HCT116 (cell line): ENCODE measurements at regions not wholly inside any gene's neighbourhood (a gene's known extent, or its start where the extent isn't known, plus 50 kb on each side); places are given as distances from the start of the nearest gene placed in this dataset.

Experiments used
- ATAC-seq: fragments of 200-7000 bp; cut with Tn5 transposase; 2 replicates; pipeline ENCODE4 v1.9.1; 2020; ENCODE audit warnings: mild to moderate bottlenecking, moderate library complexity
- BruUV-seq: library from RNA; stranded (reverse); fragments of 400-500 nt; replicated peaks from 2 replicates; lab custom pipeline; 2021; lab: Mats Ljungman, UMichigan
- CTCF ChIA-PET: fragments of 300-600 bp; sonication (Branson Sonifier 250); formaldehyde crosslinking; loops from one replicate; lab custom pipeline; 2021; ENCODE audit warnings: antibody characterized with exemption; lab: Charles Lee
- POLR2A ChIA-PET: fragments of 300-600, 350-600 bp; sonication (Branson Sonifier 250); formaldehyde crosslinking; loops from one replicate; lab custom pipeline; 2021; ENCODE audit warnings: antibody characterized with exemption; lab: Charles Lee
- RAD21 ChIA-PET, 2 experiments: fragments of 300-600 bp; sonication (Branson Sonifier 250); formaldehyde crosslinking; loops; one replicate each; lab custom pipeline; 2023; ENCODE audit warnings: low total read pairs in 2 of 2; ENCODE audit not compliant: uncharacterized antibody in 2 of 2, unreplicated experiment in 2 of 2, low non-redundant PET in 1 of 2; lab: Charles Lee
- DNase-seq: peaks from one replicate; pipeline ENCODE4 v3.0.0-alpha.2; 2010; ENCODE audit warnings: low read depth, low spot score
- H2AFZ ChIP-seq: fragments of 200-600 bp; shearing (Covaris generic), sonication (generic); 2 replicates; pipeline ENCODE4 v1.6.1; 2017; ENCODE audit warnings: low read depth, mixed run types, mixed read lengths, antibody characterized with exemption, low read length; ENCODE audit not compliant: poor library complexity, severe bottlenecking
- H3K27ac ChIP-seq: 2 replicates; pipeline ENCODE4 v1.5.1; 2012; ENCODE audit warnings: low read depth, low read length
- H3K27me3 ChIP-seq: fragments of 200-600 bp; sonication (generic); 2 replicates; pipeline ENCODE4 v1.6.1; 2016; ENCODE audit warnings: mixed run types, low read length, mixed read lengths; ENCODE audit not compliant: insufficient read depth
- H3K36me3 ChIP-seq, 2 experiments: fragments of 200-500 bp in 1 of 2; fragments of 200-600 bp in 1 of 2; sonication (Bioruptor generic) in 1 of 2; sonication (generic) in 1 of 2; 2 replicates each; pipeline versions ENCODE4 v1.5.1 to v1.6.1; 2014 to 2016; ENCODE audit warnings: low read length in 2 of 2, inconsistent platforms in 1 of 2, mixed read lengths in 1 of 2, mixed run types in 1 of 2; ENCODE audit not compliant: insufficient read depth in 2 of 2, control insufficient read depth in 1 of 2
- H3K4me1 ChIP-seq, 2 experiments: fragments of 200-600 bp in 1 of 2; sonication (generic) in 1 of 2; 2 replicates each; pipeline versions ENCODE4 v1.5.1 to v1.6.1; 2012 to 2017; ENCODE audit warnings: low read length in 2 of 2, inconsistent platforms in 1 of 2, mild to moderate bottlenecking in 1 of 2, mixed read lengths in 1 of 2, mixed run types in 1 of 2, moderate library complexity in 1 of 2; ENCODE audit not compliant: insufficient read depth in 2 of 2, control insufficient read depth in 1 of 2
- H3K4me2 ChIP-seq: fragments of 200-600 bp; sonication (generic); 2 replicates; pipeline ENCODE4 v1.6.1; 2017; ENCODE audit warnings: mixed run types, low read length, mixed read lengths
- H3K4me3 ChIP-seq, 2 experiments: fragments of 200-600 bp in 1 of 2; sonication (generic) in 1 of 2; replicated peaks in 1 of 2; 2 replicates each; pipeline ENCODE4 v1.5.1; 2011 to 2016; ENCODE audit warnings: low read length in 2 of 2, control low read depth in 1 of 2, low read depth in 1 of 2, mild to moderate bottlenecking in 1 of 2, mixed read lengths in 1 of 2, mixed run types in 1 of 2
- H3K79me2 ChIP-seq: fragments of 200-600 bp; sonication (generic); 2 replicates; pipeline ENCODE4 v1.6.1; 2017; ENCODE audit warnings: mild to moderate bottlenecking, mixed run types, low read length, moderate library complexity, mixed read lengths; ENCODE audit not compliant: insufficient read depth
- H3K9ac ChIP-seq: fragments of 200-600 bp; sonication (generic); 2 replicates; pipeline ENCODE4 v1.6.1; 2016; ENCODE audit warnings: low read length, mixed read lengths
- H3K9me2 ChIP-seq: fragments of 200-600 bp; sonication (generic), shearing (Covaris generic); 2 replicates; pipeline ENCODE4 v1.6.1; 2017; ENCODE audit warnings: mixed run types, mild to moderate bottlenecking, moderate library complexity; ENCODE audit not compliant: insufficient read depth
- H3K9me3 ChIP-seq, 2 experiments: fragments of 200-500 bp in 1 of 2; fragments of 200-600 bp in 1 of 2; sonication (Bioruptor generic) in 1 of 2; sonication (generic) in 1 of 2; 2 replicates each; pipeline ENCODE4 v1.6.1; 2014 to 2017; ENCODE audit warnings: low read length in 2 of 2, mixed read lengths in 2 of 2, inconsistent platforms in 1 of 2, low read depth in 1 of 2, mild to moderate bottlenecking in 1 of 2, mixed run types in 1 of 2, moderate library complexity in 1 of 2; ENCODE audit not compliant: control insufficient read depth in 1 of 2, insufficient read depth in 1 of 2
- H4K20me1 ChIP-seq: fragments of 200-600 bp; sonication (generic), shearing (Covaris generic); 2 replicates; pipeline ENCODE4 v1.6.1; 2017; ENCODE audit warnings: mixed run types, mild to moderate bottlenecking, moderate library complexity; ENCODE audit not compliant: insufficient read depth
- CEBPB ChIP-seq: IDR thresholded peaks from 2 replicates; pipeline ENCODE4 v1.6.1; 2012; ENCODE audit warnings: low read depth
- CTCF ChIP-seq, 3 experiments: fragments of 200-600 bp in 1 of 3; sonication (generic) in 1 of 3; IDR thresholded peaks in 2 of 3; conservative IDR thresholded peaks in 1 of 3; 2 replicates each; pipeline ENCODE4 v1.5.1; 2012 to 2017; ENCODE audit warnings: low read depth in 2 of 3, low read length in 2 of 3, antibody characterized with exemption in 1 of 3, borderline replicate concordance in 1 of 3, control low read depth in 1 of 3, mild to moderate bottlenecking in 1 of 3, mixed read lengths in 1 of 3, mixed run types in 1 of 3, moderate library complexity in 1 of 3; ENCODE audit not compliant: insufficient read depth in 1 of 3
- EGR1 ChIP-seq: IDR thresholded peaks from 2 replicates; pipeline ENCODE4 v1.6.1; 2012; ENCODE audit warnings: low read depth
- ELF1 ChIP-seq: IDR thresholded peaks from 2 replicates; pipeline ENCODE4 v1.6.1; 2012; ENCODE audit warnings: low read depth, borderline replicate concordance
- EZH2 ChIP-seq: fragments of 200-600 bp; sonication (generic); IDR thresholded peaks from 2 replicates; pipeline ENCODE4 v1.6.1; 2017; ENCODE audit warnings: antibody characterized with exemption, mixed run types
- EZH2phosphoT487 ChIP-seq: fragments of 200-600 bp; IDR thresholded peaks from 2 replicates; pipeline ENCODE4 v1.6.1; 2018; ENCODE audit warnings: antibody characterized with exemption, borderline replicate concordance
- JUND ChIP-seq: IDR thresholded peaks from 2 replicates; pipeline ENCODE4 v1.6.1; 2012
- MAX ChIP-seq: IDR thresholded peaks from 2 replicates; pipeline ENCODE4 v1.6.1; 2012
- POLR2A ChIP-seq: IDR thresholded peaks from 2 replicates; pipeline ENCODE4 v1.7.0; 2011; ENCODE audit warnings: borderline replicate concordance; ENCODE audit not compliant: insufficient read depth, insufficient read length; ENCODE audit errors: extremely low read depth
- POLR2AphosphoS5 ChIP-seq: IDR thresholded peaks from 2 replicates; pipeline ENCODE4 v1.6.1; 2011; ENCODE audit warnings: mild to moderate bottlenecking, low read depth, low read length, moderate library complexity
- RAD21 ChIP-seq: IDR thresholded peaks from 2 replicates; pipeline ENCODE4 v1.6.1; 2012; ENCODE audit warnings: low read depth, mild to moderate bottlenecking
- REST ChIP-seq: IDR thresholded peaks from 2 replicates; pipeline ENCODE4 v1.6.1; 2012; ENCODE audit warnings: low read depth
- SIN3A ChIP-seq: IDR thresholded peaks from 2 replicates; pipeline ENCODE4 v1.6.1; 2012; ENCODE audit warnings: low read depth
- SP1 ChIP-seq: IDR thresholded peaks from 2 replicates; pipeline ENCODE4 v1.6.1; 2012; ENCODE audit warnings: low read depth
- SRF ChIP-seq: IDR thresholded peaks from 2 replicates; pipeline ENCODE4 v1.6.1; 2012; ENCODE audit warnings: low read depth
- TCF7L2 ChIP-seq: IDR thresholded peaks from 2 replicates; pipeline ENCODE4 v1.7.0; 2011; ENCODE audit warnings: borderline replicate concordance, inconsistent platforms; ENCODE audit not compliant: insufficient read depth, insufficient read length; ENCODE audit errors: extremely low read depth
- ZBTB33 ChIP-seq: IDR thresholded peaks from 2 replicates; pipeline ENCODE4 v1.6.1; 2011; ENCODE audit warnings: mild to moderate bottlenecking, low read length, moderate library complexity; ENCODE audit not compliant: insufficient replicate concordance; ENCODE audit errors: extremely low read depth
- ZNF274 ChIP-seq: fragments of 200-500 bp; sonication (Bioruptor generic); IDR thresholded peaks from 2 replicates; pipeline ENCODE4 v1.6.1; 2014; ENCODE audit warnings: mild to moderate bottlenecking, low read depth, low read length, inconsistent platforms
- intact Hi-C: fragments of 100-400 bp; cut with micrococcal nuclease; formaldehyde crosslinking; loops from 2 replicates; pipeline ENCODE4 v1.10.0; 2022

GRCh38 chr13:58960888-58961287, 1202.8 kb downstream of the DIAPH3 start:
- no peak overlapping the region for H3K27ac ChIP-seq
- no TSS peak for BruUV-seq
- intact Hi-C loops, result no loop called here
- ChIA-PET POLR2A (no interaction called here), CTCF (no interaction called here), RAD21 (no interaction called here)
- H4K20me1 ChIP-seq, result no peaks in the 10 kb centered on the region
- no peak overlapping the region for H3K4me3 ChIP-seq
- no peaks in the 10 kb centered on the region for H3K27me3 ChIP-seq
- H3K4me2 ChIP-seq, result no peak overlapping the region
- no peak overlapping the region for H3K9ac ChIP-seq
- ATAC-seq (no peak), DNase-seq (no peak)
- no peaks in the 10 kb centered on the region for H3K36me3 ChIP-seq
- no peak for TF ChIP-seq EZH2phosphoT487
- TF ChIP-seq SRF, result no peak
- TF ChIP-seq REST, result no peak
- no peak for TF ChIP-seq MAX
- no peak for TF ChIP-seq SP1
- TF ChIP-seq SIN3A, result no peak
- TF ChIP-seq POLR2AphosphoS5, result no peak
- no peak for TF ChIP-seq ELF1
- no peak for TF ChIP-seq RAD21
- TF ChIP-seq ZBTB33, result no peak
- TF ChIP-seq ZNF274, result no peak
- no peak for TF ChIP-seq CEBPB
- no peak for TF ChIP-seq POLR2A
- no peak for TF ChIP-seq CTCF (IDR thresholded peaks at IDR 0.05 in 2 of 3, conservative IDR thresholded peaks at IDR 0.05 in 1 of 3; ENCODE audit: borderline replicate concordance in 1 of 3, insufficient read depth in 1 of 3, low read depth in 2 of 3, low read length in 2 of 3)
- no peak for TF ChIP-seq JUND
- TF ChIP-seq TCF7L2, result no peak
- TF ChIP-seq EGR1, result no peak
- TF ChIP-seq EZH2, result no peak
- H2AFZ ChIP-seq, result no peak overlapping the region
- H3K9me3 ChIP-seq, result peaks cover 0 to 10% of the 10 kb centered on the region in 2 experiments; a peak in 2 of 4 replicates
- no peaks in the 10 kb centered on the region for H3K4me1 ChIP-seq
- H3K79me2 ChIP-seq, result no peaks in the 10 kb centered on the region
- no peaks in the 10 kb centered on the region for H3K9me2 ChIP-seq
